ENCODE measurements at regions not wholly inside any gene's neighbourhood (a gene's known extent, or its start where the extent isn't known, plus 50 kb on each side); places are given as distances from the start of the nearest gene placed in this dataset.

- TF ChIP-seq CTCF (IDR thresholded peaks at IDR 0.05), result no peak
- TF ChIP-seq POLR2A (IDR thresholded peaks at IDR 0.05), result no peak
- no peak for TF ChIP-seq EP300 (IDR thresholded peaks at IDR 0.05)
- Histone ChIP-seq H3K9me3 (no peaks in the 10 kb centered on the region), H3K27ac (no peak overlapping the region), H3K27me3 (no peaks in the 10 kb centered on the region), H3K36me3 (no peaks in the 10 kb centered on the region), H3K4me3 (no peak overlapping the region), H3K4me1 (ENCODE audit: insufficient read depth) (no peaks in the 10 kb centered on the region)
- intact Hi-C loops (cut with DNase I), result no loop called here
- WGBS, 3 donors, result 82 to 94% (median 88%) methylated on average over 3 of the region's 3 CpGs
- no peak for DNase-seq
These were observed 182.7 kb downstream of the ADAMTS15 start for GRCh38 chr11:130631119-130631518.

GRCh38 chr11:130633466-130633865 is 185.0 kb downstream of the ADAMTS15 start:
- 42 to 54% (median 49%) methylated on average over 2 of the region's 2 CpGs for WGBS, 3 donors
- Histone ChIP-seq H3K36me3 (no peaks in the 10 kb centered on the region), H3K4me3 (no peak overlapping the region), H3K9me3 (no peaks in the 10 kb centered on the region), H3K27ac (no peak overlapping the region), H3K27me3 (no peaks in the 10 kb centered on the region), H3K4me1 (ENCODE audit: insufficient read depth) (no peaks in the 10 kb centered on the region)
- intact Hi-C loops (cut with DNase I), result no loop called here
- no peak for TF ChIP-seq EP300 (IDR thresholded peaks at IDR 0.05)
- no peak for TF ChIP-seq CTCF (IDR thresholded peaks at IDR 0.05)
- no peak for TF ChIP-seq POLR2A (IDR thresholded peaks at IDR 0.05)
- DNase-seq, result no peak

GRCh38 chr11:130634186-130634585 is 185.7 kb downstream of the ADAMTS15 start:
- intact Hi-C loops (cut with DNase I), result no loop called here
- no peak overlapping the region for H3K4me3 ChIP-seq
- H3K36me3 ChIP-seq, result no peaks in the 10 kb centered on the region
- no peaks in the 10 kb centered on the region for H3K9me3 ChIP-seq
- no peak for DNase-seq
- H3K27ac ChIP-seq, result no peak overlapping the region
- no peaks in the 10 kb centered on the region for H3K4me1 ChIP-seq (ENCODE audit: insufficient read depth)
- no peaks in the 10 kb centered on the region for H3K27me3 ChIP-seq
- WGBS, 3 donors, result 92 to 94% (median 93%) methylated on average over 4 of the region's 4 CpGs
- TF ChIP-seq CTCF (IDR thresholded peaks at IDR 0.05) (no peak), EP300 (IDR thresholded peaks at IDR 0.05) (no peak), POLR2A (IDR thresholded peaks at IDR 0.05) (no peak)

- DNase-seq, result no peak
- H3K27ac ChIP-seq, result no peak overlapping the region
- 42 to 59% (median 52%) methylated on average over 11 of the region's 11 CpGs for WGBS, 3 donors
- no peaks in the 10 kb centered on the region for H3K27me3 ChIP-seq
- intact Hi-C loops (cut with DNase I), result no loop called here
- TF ChIP-seq EP300 (IDR thresholded peaks at IDR 0.05) (no peak), POLR2A (IDR thresholded peaks at IDR 0.05) (no peak), CTCF (IDR thresholded peaks at IDR 0.05) (no peak)
- H3K9me3 ChIP-seq, result no peaks in the 10 kb centered on the region
- H3K36me3 ChIP-seq, result no peaks in the 10 kb centered on the region
- H3K4me3 ChIP-seq, result no peak overlapping the region
- no peaks in the 10 kb centered on the region for H3K4me1 ChIP-seq (ENCODE audit: insufficient read depth)
These were observed 186.6 kb downstream of the ADAMTS15 start for GRCh38 chr11:130634961-130635473.

Measured in ovary (tissue), 7 donors.